HUDEP-2 (cell line): ENCODE measurements at regions not wholly inside any gene's neighbourhood (a gene's known extent, or its start where the extent isn't known, plus 50 kb on each side); places are given as distances from the start of the nearest gene placed in this dataset.
"Not testable (repeated sequence)": the region's sequence is repeated elsewhere in the genome, so short reads cannot be mapped to it uniquely, and the experiment has no call there.

Experiments
- DNase-seq, 76 experiments: peaks; one replicate each; lab custom pipeline; 2025; ENCODE audit not compliant: unreplicated experiment in 76 of 76; lab: John Stamatoyannopoulos, UW

GRCh38 chr3:81198216-81198615 lies 563.2 kb downstream of the GBE1 start:
- no peak for DNase-seq

- no peak for DNase-seq
Observed at GRCh38 chr3:81197386-81197785, 564.1 kb downstream of the GBE1 start.

- DNase-seq = no peak
Observed at GRCh38 chr3:81195478-81195877, 566.0 kb downstream of the GBE1 start.

GRCh38 chr3:81186412-81186811 lies 575.0 kb downstream of the GBE1 start:
- DNase-seq = no peak

GRCh38 chr3:81182086-81182875 lies 579.2 kb downstream of the GBE1 start:
- DNase-seq = not testable (repeated sequence)

GRCh38 chr3:81173514-81173913 lies 587.9 kb downstream of the GBE1 start:
- peak in 1 of 76 experiments; percentile 16 for DNase-seq

- DNase-seq = no peak
Observed at GRCh38 chr3:81170298-81170697, 591.1 kb downstream of the GBE1 start.

GRCh38 chr3:81164806-81165205 lies 596.6 kb downstream of the GBE1 start:
- DNase-seq = no peak

GRCh38 chr3:81161851-81162250 lies 599.6 kb downstream of the GBE1 start:
- DNase-seq = no peak

GRCh38 chr3:81161100-81161499 lies 600.3 kb downstream of the GBE1 start:
- DNase-seq = no peak

GRCh38 chr3:81154611-81155143 lies 606.8 kb downstream of the GBE1 start:
- DNase-seq = no peak

GRCh38 chr3:81152156-81152555 lies 609.3 kb downstream of the GBE1 start:
- DNase-seq = no peak

- DNase-seq = no peak
Observed at GRCh38 chr3:81132995-81133394, 628.5 kb downstream of the GBE1 start.

- DNase-seq = no peak
Observed at GRCh38 chr3:81105789-81106488, 655.5 kb downstream of the GBE1 start.

- DNase-seq = no peak
Observed at GRCh38 chr3:81105206-81105605, 656.2 kb downstream of the GBE1 start.

GRCh38 chr3:81097889-81098288 lies 663.6 kb downstream of the GBE1 start:
- DNase-seq = no peak

- DNase-seq = no peak
Observed at GRCh38 chr3:81095956-81096355, 665.5 kb downstream of the GBE1 start.

GRCh38 chr3:81094986-81095385 lies 666.5 kb downstream of the GBE1 start:
- DNase-seq = no peak

GRCh38 chr3:81087607-81088006 lies 673.8 kb downstream of the GBE1 start:
- DNase-seq = no peak

- DNase-seq = no peak
Observed at GRCh38 chr3:81086348-81086747, 675.1 kb downstream of the GBE1 start.

- DNase-seq = no peak
Observed at GRCh38 chr3:81080608-81081007, 680.8 kb downstream of the GBE1 start.

- no peak for DNase-seq
Observed at GRCh38 chr3:81072591-81072990, 688.9 kb downstream of the GBE1 start.
